DMS153 treated with DMSO at 0.1 percent for 48 hours (cell line): ENCODE measurements at regions not wholly inside any gene's neighbourhood (a gene's known extent, or its start where the extent isn't known, plus 50 kb on each side); places are given as distances from the start of the nearest gene placed in this dataset.

Source experiments
- DNase-seq: peaks from one replicate; lab custom pipeline; 2025; ENCODE audit not compliant: unreplicated experiment; lab: John Stamatoyannopoulos, UW

GRCh38 chr2:49262801-49263560 lies 108.7 kb upstream of the FSHR start:
- peak; percentile 15 for DNase-seq

- peak; percentile 19 for DNase-seq
These were observed 107.5 kb upstream of the FSHR start for GRCh38 chr2:49261781-49262180.

GRCh38 chr2:49260979-49261538 lies 106.7 kb upstream of the FSHR start:
- no peak for DNase-seq

GRCh38 chr2:49259926-49260325 lies 105.6 kb upstream of the FSHR start:
- no peak for DNase-seq

GRCh38 chr2:49255409-49255971 lies 101.2 kb upstream of the FSHR start:
- DNase-seq = peak; percentile 41

- no peak for DNase-seq
These were observed 100.1 kb upstream of the FSHR start for GRCh38 chr2:49254401-49254800.

GRCh38 chr2:49251766-49252165 lies 97.5 kb upstream of the FSHR start:
- no peak for DNase-seq

DNA sequence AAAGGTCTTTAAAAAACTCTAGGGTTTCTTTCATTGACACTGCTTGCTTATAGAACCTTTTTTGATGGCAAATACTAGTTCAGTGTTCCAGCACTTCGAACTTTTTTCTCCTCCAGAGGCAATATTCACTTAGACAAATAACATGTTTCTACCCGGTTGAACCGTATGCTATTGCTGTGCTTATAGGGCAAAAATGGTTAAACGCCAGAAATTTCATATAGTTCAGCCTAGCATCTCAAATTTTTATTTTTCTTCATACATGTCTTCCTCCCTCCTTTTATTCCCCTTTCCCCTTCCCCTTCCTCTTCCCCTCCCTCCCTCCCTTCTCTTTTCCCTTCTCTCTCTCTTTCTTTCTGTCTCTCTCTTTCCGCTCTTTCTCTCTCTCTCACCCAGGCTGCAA lies 96.9 kb upstream of the FSHR start:
- no peak for DNase-seq

DNA sequence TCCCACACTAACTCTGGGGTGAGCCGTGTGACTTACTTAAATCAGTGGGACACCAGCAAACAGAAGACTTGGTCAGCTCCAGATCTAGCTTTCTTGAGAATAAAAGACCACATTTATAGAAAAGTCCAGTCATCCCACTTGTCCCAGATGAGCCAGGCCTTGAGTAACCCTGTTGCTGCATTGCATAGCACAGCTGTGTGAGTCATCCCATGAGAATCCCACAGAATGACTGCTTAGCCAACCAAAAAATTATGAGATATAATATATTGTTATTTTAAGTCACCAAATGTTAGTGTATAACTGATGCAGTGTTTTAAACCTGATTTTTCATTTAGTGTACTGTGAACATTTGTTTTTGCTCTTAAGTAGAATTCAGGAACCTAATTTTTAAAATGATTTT lies 94.2 kb upstream of the FSHR start:
- DNase-seq = no peak

- DNase-seq = no peak
These were observed 87.7 kb upstream of the FSHR start for GRCh38 chr2:49241991-49242390.

DNA sequence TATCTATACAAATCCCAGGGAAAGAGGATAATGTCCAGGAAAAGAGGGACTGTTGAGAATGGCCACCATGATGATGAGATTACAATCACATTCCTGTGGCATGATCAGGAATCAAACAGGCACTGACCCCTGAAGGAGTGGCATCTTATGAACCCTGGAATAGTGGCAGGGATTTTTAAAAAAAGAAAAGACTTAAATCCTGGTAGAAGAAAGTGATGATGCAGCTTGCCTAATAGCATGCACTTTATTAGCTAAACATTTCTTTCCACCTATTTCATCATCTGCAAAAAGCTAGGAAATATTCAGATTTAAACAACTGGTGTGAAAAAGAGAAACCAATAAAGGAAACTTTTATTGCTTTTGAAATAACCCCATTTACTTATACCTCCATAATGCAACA lies 87.2 kb upstream of the FSHR start:
- no peak for DNase-seq

DNA sequence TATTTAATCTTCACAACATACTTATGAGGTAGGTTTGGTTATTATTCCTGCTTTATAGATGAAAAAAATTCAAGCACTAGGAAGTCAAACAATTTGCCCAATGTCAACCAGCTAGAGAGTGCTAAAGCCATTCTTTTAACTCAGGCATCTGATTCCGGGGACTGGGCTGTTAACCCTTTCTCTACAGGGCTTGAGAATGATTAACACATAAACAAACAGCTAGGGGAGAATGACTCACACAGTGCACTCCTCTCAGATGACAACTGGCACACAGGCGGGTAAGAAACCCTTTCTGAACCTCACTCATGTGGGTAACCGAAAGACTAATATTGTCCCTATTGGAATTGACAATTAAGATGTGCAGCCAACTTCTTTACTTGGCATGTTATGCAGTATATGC lies 86.3 kb upstream of the FSHR start:
- no peak for DNase-seq

GRCh38 chr2:49238604-49238960 lies 84.3 kb upstream of the FSHR start:
- no peak for DNase-seq

DNA sequence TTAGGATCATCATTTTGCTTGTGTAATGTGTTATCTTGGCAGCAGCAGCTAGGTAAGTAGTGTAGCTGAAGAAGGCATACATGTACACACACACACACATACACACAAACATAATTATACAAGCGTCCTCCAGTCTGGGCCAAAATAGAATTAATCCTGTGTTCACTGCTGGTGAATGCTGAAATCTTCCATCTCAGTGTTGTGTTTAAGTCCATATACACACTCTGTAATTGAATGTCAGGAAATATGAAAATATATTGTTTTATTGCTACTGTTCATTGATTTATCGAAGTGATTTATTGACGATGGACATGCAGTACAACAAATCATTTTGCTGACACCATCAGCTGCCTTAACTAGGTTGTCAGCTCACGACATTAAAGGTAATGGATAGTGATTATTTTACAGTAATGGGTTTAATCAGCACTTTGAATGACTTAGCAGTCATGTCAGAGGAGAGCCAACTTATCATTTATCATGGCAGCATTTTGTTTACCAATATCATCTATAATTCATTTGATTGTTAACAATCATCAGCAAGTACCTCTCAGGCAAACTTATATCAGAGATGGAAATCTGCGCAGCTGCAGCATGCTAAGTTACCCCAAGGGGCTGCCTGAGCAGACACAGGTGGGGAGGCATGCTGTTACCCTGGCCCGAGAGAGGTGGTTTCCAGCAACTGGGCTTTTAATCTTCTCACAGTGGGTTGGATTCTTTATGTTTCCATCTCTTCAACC lies 83.7 kb upstream of the FSHR start:
- no peak for DNase-seq

GRCh38 chr2:49236316-49236715 lies 82.0 kb upstream of the FSHR start:
- no peak for DNase-seq

DNA sequence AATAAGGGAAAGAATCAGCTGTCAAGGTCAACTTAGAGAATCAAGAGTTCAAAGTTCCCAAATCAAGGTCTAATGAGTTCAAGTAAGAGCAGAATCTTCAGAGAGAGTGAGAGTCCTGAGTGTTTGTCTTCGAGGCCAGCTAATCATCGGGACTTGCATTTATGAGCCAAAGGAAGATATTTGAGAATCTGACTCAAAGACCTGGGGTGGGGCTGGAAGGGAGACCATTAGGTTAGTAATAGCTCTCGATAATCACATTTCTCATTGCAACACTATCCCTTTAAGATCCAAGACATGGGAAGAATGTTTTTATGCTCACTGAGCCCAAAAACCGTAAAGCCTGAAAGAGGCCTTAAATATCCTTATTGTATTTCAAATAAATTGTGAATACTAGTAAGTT lies 72.0 kb upstream of the FSHR start:
- no peak for DNase-seq

DNA sequence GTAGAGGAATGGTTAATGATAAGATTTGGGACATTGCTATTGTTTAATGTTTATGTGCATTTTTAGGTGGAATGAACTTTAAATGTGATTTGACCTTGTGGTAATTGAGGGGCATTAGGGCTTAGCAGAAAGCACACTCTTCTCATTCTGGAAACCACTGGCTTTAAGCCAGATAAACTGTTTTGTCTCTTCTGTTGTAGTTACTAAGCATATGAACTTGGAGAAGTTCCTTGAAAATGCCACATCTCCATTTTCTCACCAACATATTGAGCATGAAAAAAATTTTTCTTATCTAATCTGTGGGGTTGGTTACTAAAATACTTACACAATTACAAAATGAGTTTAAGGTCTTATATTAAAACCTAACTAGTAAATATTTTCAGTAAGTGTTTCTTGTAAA lies 70.8 kb upstream of the FSHR start:
- no peak for DNase-seq

GRCh38 chr2:49224426-49225010 lies 70.2 kb upstream of the FSHR start:
- no peak for DNase-seq

GRCh38 chr2:49222975-49223528 lies 68.7 kb upstream of the FSHR start:
- no peak for DNase-seq

GRCh38 chr2:49219741-49220140 lies 65.4 kb upstream of the FSHR start:
- no peak for DNase-seq

DNA sequence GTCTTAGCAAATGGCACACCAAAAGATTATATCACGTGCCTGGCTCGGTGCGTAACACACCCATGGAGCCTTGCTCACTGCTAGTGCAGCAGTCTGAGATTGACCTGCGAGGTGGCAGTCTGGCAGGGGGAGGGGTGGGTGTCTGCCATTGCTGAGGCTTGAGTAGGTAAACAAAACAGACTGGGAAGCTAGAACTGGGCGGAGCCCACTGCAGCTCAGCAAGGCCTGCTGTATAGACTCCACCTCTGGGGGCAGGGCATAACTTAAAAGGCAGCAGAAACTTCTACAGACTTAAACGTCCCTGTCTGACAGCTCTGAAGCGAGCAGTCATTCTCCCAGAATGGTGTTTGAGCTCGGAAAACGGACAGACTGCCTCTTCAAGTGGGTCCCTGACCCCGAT lies 55.9 kb upstream of the FSHR start:
- no peak for DNase-seq
